GM12878 (cell line): ENCODE measurements at regions not wholly inside any gene's neighbourhood (a gene's known extent, or its start where the extent isn't known, plus 50 kb on each side); places are given as distances from the start of the nearest gene placed in this dataset.
"Not testable (repeated sequence)": the region's sequence is repeated elsewhere in the genome, so short reads cannot be mapped to it uniquely, and the experiment has no call there.

ENCODE experiments used
- ATAC-seq: fragments of 200-7000 bp; cut with Tn5 transposase; 3 replicates; pipeline ENCODE4 v1.9.1; 2020; ENCODE audit warnings: mild to moderate bottlenecking, moderate library complexity
- BruUV-seq: library from RNA; stranded (reverse); fragments of 400-500 nt; replicated peaks from 2 replicates; lab custom pipeline; 2021; lab: Mats Ljungman, UMichigan
- CTCF ChIA-PET: fragments of 300-600 bp; sonication (Branson Sonifier 250); formaldehyde crosslinking; extraction: SDS; loops from one replicate; lab custom pipeline; 2021; ENCODE audit warnings: inconsistent platforms; lab: Yijun Ruan, JAX
- POLR2A ChIA-PET: fragments of 350-600 bp; formaldehyde crosslinking; extraction: SDS; loops from one replicate; lab custom pipeline; 2021; ENCODE audit warnings: inconsistent platforms; lab: Charles Lee
- RAD21 ChIA-PET: fragments of 300-600 bp; sonication (Branson Sonifier 250); formaldehyde crosslinking; loops from one replicate; lab custom pipeline; 2023; ENCODE audit warnings: antibody characterized with exemption; ENCODE audit not compliant: unreplicated experiment; lab: Charles Lee
- SMC1A ChIA-PET: fragments of 300-600 bp; sonication (Branson Sonifier 250); formaldehyde crosslinking; loops from one replicate; lab custom pipeline; 2023; ENCODE audit not compliant: unreplicated experiment, uncharacterized antibody; lab: Charles Lee
- DNase-seq: peaks from one replicate; pipeline ENCODE4 v3.0.0-alpha.2; 2011; ENCODE audit warnings: low read depth, low spot score
- FAIRE-seq: peaks from 3 replicates; lab custom pipeline; 2011; peaks lifted over from hg19 to GRCh38; lab: Jason Lieb, UNC
- H2AFZ ChIP-seq: 2 replicates; pipeline ENCODE4 v1.6.0; 2011; ENCODE audit warnings: low read depth, low read length, control low read depth; ENCODE audit not compliant: control insufficient read depth
- H3K27ac ChIP-seq: 2 replicates; pipeline ENCODE4 v1.5.1; 2011; ENCODE audit warnings: control low read depth; ENCODE audit not compliant: control insufficient read depth, insufficient read depth
- H3K27me3 ChIP-seq, 2 experiments: replicated peaks in 1 of 2; 2 replicates each; pipeline versions ENCODE4 v1.6.0 to v1.6.1; 2011; ENCODE audit warnings: low read length in 1 of 2; ENCODE audit not compliant: control insufficient read depth in 2 of 2, insufficient read depth in 2 of 2
- H3K36me3 ChIP-seq, 2 experiments: 2 replicates each; pipeline ENCODE4 v1.5.1; 2011; ENCODE audit warnings: low read length in 1 of 2; ENCODE audit not compliant: control insufficient read depth in 2 of 2, insufficient read depth in 2 of 2
- H3K4me1 ChIP-seq: 2 replicates; pipeline ENCODE4 v1.6.1; 2011; ENCODE audit warnings: mild to moderate bottlenecking, low read length, moderate library complexity, mixed read lengths; ENCODE audit not compliant: control insufficient read depth, insufficient read depth
- H3K4me2 ChIP-seq: 2 replicates; pipeline ENCODE4 v1.6.0; 2011; ENCODE audit warnings: control low read depth; ENCODE audit not compliant: control insufficient read depth, insufficient read depth
- H3K4me3 ChIP-seq: fragments of 200-600 bp; sonication (generic); 2 replicates; pipeline ENCODE4 v1.5.1; 2016
- H3K79me2 ChIP-seq: 2 replicates; pipeline ENCODE4 v1.6.0; 2011; ENCODE audit warnings: low read length; ENCODE audit not compliant: control insufficient read depth, insufficient read depth
- H3K9ac ChIP-seq: 2 replicates; pipeline ENCODE4 v1.8.0; 2011; ENCODE audit warnings: low read length, control low read depth, mixed read lengths; ENCODE audit not compliant: control insufficient read depth, insufficient read depth
- H3K9me3 ChIP-seq: replicated peaks from 3 replicates; pipeline ENCODE4 v1.5.1; 2011; ENCODE audit warnings: mild to moderate bottlenecking, low read length; ENCODE audit not compliant: control insufficient read depth, insufficient read depth
- H4K20me1 ChIP-seq: 2 replicates; pipeline ENCODE4 v1.6.0; 2011; ENCODE audit not compliant: control insufficient read depth, insufficient read depth
- ASH2L ChIP-seq: fragments of 300-600, 200-600 bp; sonication (generic); IDR thresholded peaks from 2 replicates; pipeline ENCODE4 v1.6.1; 2017; ENCODE audit warnings: low read depth, mild to moderate bottlenecking, borderline replicate concordance
- BACH1 ChIP-seq: fragments of 450-650 bp; IDR thresholded peaks from 2 replicates; pipeline ENCODE4 v1.6.1; 2017; ENCODE audit warnings: mild to moderate bottlenecking, borderline replicate concordance
- CREB1 ChIP-seq: IDR thresholded peaks from 2 replicates; pipeline ENCODE4 v1.6.1; 2012; ENCODE audit warnings: low read depth, mild to moderate bottlenecking, inconsistent platforms
- JUNB ChIP-seq: IDR thresholded peaks from 2 replicates; pipeline ENCODE4 v1.6.1; 2016; ENCODE audit warnings: antibody characterized with exemption, mild to moderate bottlenecking
- KLF5 ChIP-seq: fragments of 450-650 bp; IDR thresholded peaks from 2 replicates; pipeline ENCODE4 v1.6.1; 2014; ENCODE audit warnings: mild to moderate bottlenecking; ENCODE audit not compliant: partially characterized antibody
- SREBF2 ChIP-seq: IDR thresholded peaks from 2 replicates; pipeline ENCODE4 v1.6.1; 2012; ENCODE audit warnings: mild to moderate bottlenecking, low read length
- ZBED1 ChIP-seq: IDR thresholded peaks from 2 replicates; pipeline ENCODE4 v1.6.1; 2016; ENCODE audit warnings: borderline replicate concordance
- ZNF24 ChIP-seq: fragments of 450-650 bp; IDR thresholded peaks from 2 replicates; pipeline ENCODE4 v1.6.1; 2017; ENCODE audit warnings: antibody characterized with exemption, mild to moderate bottlenecking
- ZNF274 ChIP-seq: IDR thresholded peaks from one replicate; pipeline ENCODE4 v1.8.0; 2011; ENCODE audit not compliant: insufficient read length, insufficient read depth
- WGBS: methylation state at CpG from one replicate; pipeline ENCODE4 v1.1.6; 2016; ENCODE audit warnings: low lambda C conversion rate; ENCODE audit not compliant: insufficient replicate concordance, insufficient coverage; ENCODE audit errors: missing lambda C conversion rate; 5-methylcytosine and 5-hydroxymethylcytosine counted together
- in situ Hi-C: fragments of 300-500 bp; cut with MboI; formaldehyde crosslinking; loops from 9 replicates; pipeline ENCODE4 v1.14.3; 2018; ENCODE audit warnings: mixed read lengths
- intact Hi-C: fragments of 100-400 bp; cut with micrococcal nuclease; formaldehyde crosslinking; loops from one replicate; pipeline ENCODE4 v1.14.2; 2022; ENCODE audit not compliant: unreplicated experiment
- TF ChIP-seq, protein P1 (sequence below): fragments of 450-650 bp; IDR thresholded peaks from 2 replicates; pipeline ENCODE4 v1.6.1; 2017; ENCODE audit warnings: mild to moderate bottlenecking, moderate library complexity
- TF ChIP-seq, protein P2 (sequence below): IDR thresholded peaks from 2 replicates; pipeline ENCODE4 v1.6.1; 2011; ENCODE audit warnings: low read depth, mild to moderate bottlenecking, low read length, moderate library complexity, borderline replicate concordance; ENCODE audit errors: extremely low read depth

DNA sequence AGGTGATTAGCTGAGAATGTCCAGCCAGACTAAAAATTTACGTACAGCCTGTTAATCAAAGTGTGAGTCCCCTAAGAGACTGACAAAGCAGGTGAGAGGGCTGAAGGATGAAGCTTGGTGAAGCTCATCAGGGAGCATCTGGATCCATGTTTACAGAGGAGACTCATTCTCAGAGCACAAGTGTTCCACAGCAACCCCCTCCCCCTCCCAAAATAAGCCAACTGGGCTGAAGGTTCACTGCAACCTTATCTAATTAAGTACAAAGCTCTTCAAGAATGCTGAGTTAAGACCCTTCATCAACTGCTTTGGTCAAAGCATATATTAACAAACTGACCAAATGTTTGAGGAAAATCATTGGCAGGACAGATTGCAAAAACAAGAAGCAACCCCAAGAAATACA lies 262.6 kb upstream of the ZNF385D start (continued):
- TF ChIP-seq, protein P1, sequence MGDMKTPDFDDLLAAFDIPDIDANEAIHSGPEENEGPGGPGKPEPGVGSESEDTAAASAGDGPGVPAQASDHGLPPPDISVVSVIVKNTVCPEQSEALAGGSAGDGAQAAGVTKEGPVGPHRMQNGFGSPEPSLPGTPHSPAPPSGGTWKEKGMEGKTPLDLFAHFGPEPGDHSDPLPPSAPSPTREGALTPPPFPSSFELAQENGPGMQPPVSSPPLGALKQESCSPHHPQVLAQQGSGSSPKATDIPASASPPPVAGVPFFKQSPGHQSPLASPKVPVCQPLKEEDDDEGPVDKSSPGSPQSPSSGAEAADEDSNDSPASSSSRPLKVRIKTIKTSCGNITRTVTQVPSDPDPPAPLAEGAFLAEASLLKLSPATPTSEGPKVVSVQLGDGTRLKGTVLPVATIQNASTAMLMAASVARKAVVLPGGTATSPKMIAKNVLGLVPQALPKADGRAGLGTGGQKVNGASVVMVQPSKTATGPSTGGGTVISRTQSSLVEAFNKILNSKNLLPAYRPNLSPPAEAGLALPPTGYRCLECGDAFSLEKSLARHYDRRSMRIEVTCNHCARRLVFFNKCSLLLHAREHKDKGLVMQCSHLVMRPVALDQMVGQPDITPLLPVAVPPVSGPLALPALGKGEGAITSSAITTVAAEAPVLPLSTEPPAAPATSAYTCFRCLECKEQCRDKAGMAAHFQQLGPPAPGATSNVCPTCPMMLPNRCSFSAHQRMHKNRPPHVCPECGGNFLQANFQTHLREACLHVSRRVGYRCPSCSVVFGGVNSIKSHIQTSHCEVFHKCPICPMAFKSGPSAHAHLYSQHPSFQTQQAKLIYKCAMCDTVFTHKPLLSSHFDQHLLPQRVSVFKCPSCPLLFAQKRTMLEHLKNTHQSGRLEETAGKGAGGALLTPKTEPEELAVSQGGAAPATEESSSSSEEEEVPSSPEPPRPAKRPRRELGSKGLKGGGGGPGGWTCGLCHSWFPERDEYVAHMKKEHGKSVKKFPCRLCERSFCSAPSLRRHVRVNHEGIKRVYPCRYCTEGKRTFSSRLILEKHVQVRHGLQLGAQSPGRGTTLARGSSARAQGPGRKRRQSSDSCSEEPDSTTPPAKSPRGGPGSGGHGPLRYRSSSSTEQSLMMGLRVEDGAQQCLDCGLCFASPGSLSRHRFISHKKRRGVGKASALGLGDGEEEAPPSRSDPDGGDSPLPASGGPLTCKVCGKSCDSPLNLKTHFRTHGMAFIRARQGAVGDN, result no peak
- no peak for TF ChIP-seq JUNB
- no peak for TF ChIP-seq KLF5
- no peak for TF ChIP-seq ZNF24
- TF ChIP-seq ZBED1, result no peak
- TF ChIP-seq CREB1, result no peak
- no peak for TF ChIP-seq SREBF2

DNA sequence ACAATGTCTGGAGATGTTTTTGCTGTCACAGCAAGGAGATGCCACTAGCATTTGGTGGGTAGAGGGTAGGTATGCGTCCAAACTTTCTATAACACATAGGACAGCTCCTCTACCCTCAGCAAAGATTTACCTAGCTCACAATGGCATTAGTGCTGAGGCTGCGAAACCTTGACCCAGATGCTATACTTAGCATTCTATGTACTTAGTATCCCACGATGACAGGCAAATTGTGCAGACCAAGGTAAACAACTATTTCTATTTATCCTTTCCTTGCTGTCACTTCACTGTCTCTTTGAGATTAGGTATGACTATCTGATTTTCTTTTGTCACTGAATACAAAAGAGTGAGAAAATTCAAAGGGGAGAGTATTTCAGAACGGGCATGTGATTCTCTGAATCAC lies 265.2 kb upstream of the ZNF385D start:
- Histone ChIP-seq H3K36me3 (no peaks in the 10 kb centered on the region), H3K4me2 (no peak overlapping the region), H3K27ac (no peak overlapping the region), H3K9ac (no peak overlapping the region), H3K9me3 (no peaks in the 10 kb centered on the region), H3K79me2 (no peaks in the 10 kb centered on the region), H3K4me1 (no peaks in the 10 kb centered on the region), H3K4me3 (no peak overlapping the region), H4K20me1 (no peaks in the 10 kb centered on the region), H2AFZ (no peak overlapping the region)
- intact Hi-C loops (no loop called here), in situ Hi-C loops (no loop called here)
- ChIA-PET CTCF (no interaction called here), RAD21 (no interaction called here), POLR2A (no interaction called here)
- DNase-seq (no peak), ATAC-seq (no peak), FAIRE-seq (no peak)
- BruUV-seq, result no TSS peak
- TF ChIP-seq, protein P2, sequence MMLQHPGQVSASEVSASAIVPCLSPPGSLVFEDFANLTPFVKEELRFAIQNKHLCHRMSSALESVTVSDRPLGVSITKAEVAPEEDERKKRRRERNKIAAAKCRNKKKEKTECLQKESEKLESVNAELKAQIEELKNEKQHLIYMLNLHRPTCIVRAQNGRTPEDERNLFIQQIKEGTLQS, result no peak
- TF ChIP-seq ZNF274 (no peak), BACH1 (no peak), ASH2L (no peak)
- TF ChIP-seq, all 136 proteins: peak for 0
- SMC1A ChIA-PET, result no interaction called here
- H3K27me3 ChIP-seq, result no peaks in the 10 kb centered on the region
- WGBS, result 13% methylated on average over 4 of the region's 4 CpGs

DNA sequence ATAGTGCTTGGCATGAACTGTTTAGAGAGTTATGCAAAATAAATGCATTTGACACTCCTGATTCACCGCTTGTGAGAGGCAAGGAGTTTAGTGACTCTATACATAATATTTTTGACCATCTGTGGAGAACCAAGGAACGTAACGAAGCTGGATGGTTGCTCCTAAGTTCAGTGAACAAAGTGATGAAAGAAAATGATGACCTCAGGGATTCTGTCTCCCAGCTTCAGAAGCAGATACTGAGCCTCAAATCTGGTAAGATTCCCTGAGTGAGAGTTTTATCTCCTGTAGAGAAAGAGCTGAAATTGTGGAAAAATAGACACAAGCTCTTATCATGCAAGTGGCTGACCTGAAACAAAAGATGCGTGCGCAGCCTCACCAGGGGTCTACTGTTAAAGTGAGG lies 273.6 kb upstream of the ZNF385D start:
- POLR2A ChIA-PET, H3K4me1 ChIP-seq, BruUV-seq, H3K4me3 ChIP-seq, DNase-seq, H3K4me2 ChIP-seq, ATAC-seq, H4K20me1 ChIP-seq, H3K9ac ChIP-seq, H3K36me3 ChIP-seq, RAD21 ChIA-PET, FAIRE-seq, intact Hi-C loops, H3K9me3 ChIP-seq, CTCF ChIA-PET, H3K79me2 ChIP-seq, H2AFZ ChIP-seq, H3K27me3 ChIP-seq, H3K27ac ChIP-seq, in situ Hi-C loops, SMC1A ChIA-PET: not testable (repeated sequence)
- WGBS, result 45% methylated on average over 5 of the region's 5 CpGs
